WTC11 (cell line): ENCODE measurements at regions not wholly inside any gene's neighbourhood (a gene's known extent, or its start where the extent isn't known, plus 50 kb on each side); places are given as distances from the start of the nearest gene placed in this dataset.

Experiments
- ATAC-seq: fragments of 200-7000 bp; cut with Tn5 transposase; 2 replicates; pipeline ENCODE4 v1.10.0; 2021; ENCODE audit warnings: mild to moderate bottlenecking, moderate library complexity
- CTCF ChIA-PET: fragments of 300-600 bp; sonication (Branson Sonifier 250); formaldehyde crosslinking; loops from one replicate; lab custom pipeline; 2021; ENCODE audit warnings: antibody characterized with exemption; lab: Charles Lee
- POLR2A ChIA-PET: fragments of 350-600 bp; sonication (Branson Sonifier 250); formaldehyde crosslinking; loops from one replicate; lab custom pipeline; 2021; ENCODE audit warnings: antibody characterized with exemption; lab: Charles Lee
- DNase-seq: peaks from one replicate; pipeline ENCODE4 v3.0.0; 2021; ENCODE audit warnings: low spot score
- H3K27ac Mint-ChIP-seq: 2 replicates; pipeline ENCODE4 v1.8.0; 2021; ENCODE audit warnings: mixed read lengths
- H3K27me3 Mint-ChIP-seq: 2 replicates; pipeline ENCODE4 v1.8.0; 2021; ENCODE audit warnings: low read depth, mild to moderate bottlenecking, moderate library complexity, mixed read lengths
- H3K36me3 Mint-ChIP-seq: 2 replicates; pipeline ENCODE4 v1.8.0; 2021; ENCODE audit warnings: mixed read lengths
- H3K4me1 Mint-ChIP-seq: 2 replicates; pipeline ENCODE4 v1.8.0; 2022; ENCODE audit warnings: mixed read lengths
- H3K4me3 Mint-ChIP-seq: 2 replicates; pipeline ENCODE4 v1.8.0; 2021; ENCODE audit warnings: mild to moderate bottlenecking, moderate library complexity, mixed read lengths
- H3K9me3 Mint-ChIP-seq: 2 replicates; pipeline ENCODE4 v1.8.0; 2021; ENCODE audit warnings: mixed read lengths
- ATF1 ChIP-seq: sonication (generic); formaldehyde crosslinking; IDR thresholded peaks from 2 replicates; pipeline ENCODE4 v1.8.1; 2023; ENCODE audit warnings: mild to moderate bottlenecking, moderate library complexity, missing genetic modification reagents
- ATF2 ChIP-seq: sonication (generic); formaldehyde crosslinking; IDR thresholded peaks from 2 replicates; pipeline ENCODE4 v1.8.1; 2022; ENCODE audit warnings: low read depth, missing genetic modification reagents, borderline replicate concordance
- CREB1 ChIP-seq: sonication (generic); formaldehyde crosslinking; IDR thresholded peaks from 2 replicates; pipeline ENCODE4 v1.8.0; 2023; ENCODE audit warnings: mild to moderate bottlenecking, missing genetic modification reagents
- E2F1 ChIP-seq: sonication (generic); formaldehyde crosslinking; IDR thresholded peaks from 2 replicates; pipeline ENCODE4 v1.8.0; 2022; ENCODE audit warnings: mild to moderate bottlenecking, missing genetic modification reagents
- FOXP4 ChIP-seq: sonication (generic); formaldehyde crosslinking; IDR thresholded peaks from 2 replicates; pipeline ENCODE4 v1.8.0; 2022; ENCODE audit warnings: mild to moderate bottlenecking, missing genetic modification reagents
- HMGA2 ChIP-seq: fragments of 250-450 bp; sonication (Bioruptor Pico); IDR thresholded peaks from 2 replicates; pipeline ENCODE4 v1.4.0; 2021; ENCODE audit warnings: mild to moderate bottlenecking, moderate library complexity
- HMGXB4 ChIP-seq: sonication (generic); formaldehyde crosslinking; IDR thresholded peaks from 2 replicates; pipeline ENCODE4 v1.8.1; 2023; ENCODE audit warnings: mild to moderate bottlenecking, moderate library complexity, missing genetic modification reagents
- JAZF1 ChIP-seq: fragments of 250-450 bp; sonication (Bioruptor Pico); IDR thresholded peaks from 2 replicates; pipeline ENCODE4 v1.9.0; 2021; ENCODE audit warnings: moderate library complexity, mild to moderate bottlenecking, inconsistent platforms
- KAT7 ChIP-seq: sonication (generic); formaldehyde crosslinking; IDR thresholded peaks from 2 replicates; pipeline ENCODE4 v1.8.1; 2023; ENCODE audit warnings: missing genetic modification reagents, mild to moderate bottlenecking, borderline replicate concordance
- MYBL2 ChIP-seq: sonication (generic); formaldehyde crosslinking; IDR thresholded peaks from 2 replicates; pipeline ENCODE4 v1.8.1; 2023; ENCODE audit warnings: mild to moderate bottlenecking, moderate library complexity, missing genetic modification reagents
- NR2C2 ChIP-seq: sonication (generic); formaldehyde crosslinking; IDR thresholded peaks from 2 replicates; pipeline ENCODE4 v1.8.0; 2022; ENCODE audit warnings: mild to moderate bottlenecking, missing genetic modification reagents
- PRDM15 ChIP-seq: sonication (generic); formaldehyde crosslinking; IDR thresholded peaks from 2 replicates; pipeline ENCODE4 v1.8.0; 2022; ENCODE audit warnings: missing genetic modification reagents
- RORB ChIP-seq: fragments of 250-450 bp; sonication (Bioruptor Pico); IDR thresholded peaks from 2 replicates; pipeline ENCODE4 v1.9.0; 2021; ENCODE audit warnings: mild to moderate bottlenecking
- SP1 ChIP-seq: sonication (generic); formaldehyde crosslinking; conservative IDR thresholded peaks from 2 replicates; pipeline ENCODE4 v1.8.1; 2022; ENCODE audit warnings: missing genetic modification reagents
- USF2 ChIP-seq: sonication (generic); formaldehyde crosslinking; IDR thresholded peaks from 2 replicates; pipeline ENCODE4 v1.8.1; 2023; ENCODE audit warnings: mild to moderate bottlenecking, missing genetic modification reagents, moderate library complexity
- ZBTB43 ChIP-seq: sonication (generic); formaldehyde crosslinking; IDR thresholded peaks from 2 replicates; pipeline ENCODE4 v1.8.1; 2023; ENCODE audit warnings: mild to moderate bottlenecking, missing genetic modification reagents
- ZNF138 ChIP-seq: sonication (generic); formaldehyde crosslinking; conservative IDR thresholded peaks from 2 replicates; pipeline ENCODE4 v1.8.1; 2022; ENCODE audit warnings: mild to moderate bottlenecking, moderate library complexity, missing genetic modification reagents
- ZNF219 ChIP-seq: sonication (generic); formaldehyde crosslinking; IDR thresholded peaks from 2 replicates; pipeline ENCODE4 v1.8.0; 2023; ENCODE audit warnings: missing genetic modification reagents, mild to moderate bottlenecking, borderline replicate concordance
- ZNF416 ChIP-seq: fragments of 250-450 bp; sonication (Bioruptor Pico); IDR thresholded peaks from 2 replicates; pipeline ENCODE4 v1.9.0; 2021; ENCODE audit warnings: mild to moderate bottlenecking, inconsistent platforms

- TF ChIP-seq PRDM15 (CRISPR knock-in tag) (no peak), ZBTB43 (no peak), ATF1 (no peak), NR2C2 (CRISPR knock-in tag) (no peak), RORB (CRISPR knock-in tag) (no peak), ZNF138 (CRISPR knock-in tag) (no peak)
- TF ChIP-seq, all 79 proteins: peak for 0
Measured at GRCh38 chr3:72195895-72196294, 410.9 kb upstream of the PROK2 start (continued).

- TF ChIP-seq HMGXB4 (CRISPR knock-in tag): no peak
- TF ChIP-seq JAZF1: no peak
- TF ChIP-seq FOXP4 (CRISPR knock-in tag): no peak
- TF ChIP-seq SP1: no peak
- no peak for TF ChIP-seq ZNF219
- TF ChIP-seq USF2 (CRISPR knock-in tag): no peak
- TF ChIP-seq PRDM15 (CRISPR knock-in tag): no peak
- TF ChIP-seq E2F1 (CRISPR knock-in tag): no peak
- TF ChIP-seq HMGA2 (CRISPR knock-in tag): no peak
- TF ChIP-seq CREB1 (CRISPR knock-in tag): no peak
- no peak for TF ChIP-seq ATF2 (CRISPR knock-in tag)
- no peak for TF ChIP-seq ZNF416
- no peak for TF ChIP-seq KAT7
- TF ChIP-seq MYBL2 (CRISPR knock-in tag): no peak
- Mint-ChIP-seq H3K36me3 (peaks cover 5% of the 10 kb centered on the region; the same call in 1 of the 2 replicates), H3K9me3 (peaks cover 26% of the 10 kb centered on the region), H3K27ac (no peak overlapping the region), H3K4me1 (peaks cover 14% of the 10 kb centered on the region), H3K27me3 (no peaks in the 10 kb centered on the region), H3K4me3 (no peak overlapping the region)
- ATAC-seq (no peak), DNase-seq (no peak)
- ChIA-PET POLR2A (no interaction called here), CTCF (no interaction called here)
Measured at GRCh38 chr3:72194458-72194857, 409.5 kb upstream of the PROK2 start.
